PC-3 (cell line): ENCODE measurements at regions not wholly inside any gene's neighbourhood (a gene's known extent, or its start where the extent isn't known, plus 50 kb on each side); places are given as distances from the start of the nearest gene placed in this dataset.

Source experiments
- EZH2 ChIP-seq: fragments of 300-600 bp; sonication (generic); IDR thresholded peaks from one replicate; pipeline ENCODE4 v1.6.1; 2017; ENCODE audit warnings: antibody characterized with exemption, mild to moderate bottlenecking, low read length; ENCODE audit not compliant: unreplicated experiment
- EZH2phosphoT487 ChIP-seq: fragments of 300-600 bp; sonication (generic); IDR thresholded peaks from 2 replicates; pipeline ENCODE4 v1.6.1; 2018; ENCODE audit warnings: mild to moderate bottlenecking, antibody characterized with exemption, low read length, borderline replicate concordance
- TF ChIP-seq, protein P1 (sequence below): fragments of 300-600 bp; sonication (generic); conservative IDR thresholded peaks from 2 replicates; pipeline ENCODE4 v1.5.1; 2017; ENCODE audit warnings: antibody characterized with exemption, low read depth, mild to moderate bottlenecking, low read length

DNA sequence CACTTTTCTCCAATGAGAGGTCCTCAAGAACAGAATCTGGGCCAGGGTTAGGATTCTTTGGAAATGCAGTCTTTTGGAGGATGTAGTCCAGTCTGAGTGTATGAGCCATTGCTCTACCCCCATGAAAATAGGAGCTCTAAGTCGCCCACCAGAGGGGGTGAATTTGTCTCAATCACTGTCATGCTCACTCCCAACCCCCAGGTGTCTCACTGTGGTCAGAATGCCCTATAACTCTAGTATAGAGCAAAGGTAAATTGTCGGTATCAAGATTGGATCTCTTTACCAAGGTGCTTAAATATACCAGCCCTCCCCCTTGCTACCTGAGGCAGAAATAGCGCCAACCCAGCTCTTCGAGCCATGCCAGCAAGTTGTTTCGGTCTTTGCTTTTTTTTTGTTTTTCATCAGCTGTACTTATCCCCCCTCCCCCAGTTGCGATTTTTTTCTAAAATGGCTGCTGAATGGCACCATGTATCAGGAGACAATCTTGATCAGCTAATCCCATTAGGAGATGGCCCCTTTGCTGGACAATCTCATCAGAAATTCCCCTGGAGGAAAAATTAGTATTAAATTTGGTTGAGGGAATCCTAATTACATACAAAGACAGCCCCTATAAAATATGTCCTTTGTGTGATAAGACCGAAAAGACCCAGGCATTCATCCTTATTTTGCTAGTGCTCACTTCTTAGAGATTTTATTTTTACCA is 130.7 kb downstream of the EBLN2 start:
- TF ChIP-seq, protein P1, sequence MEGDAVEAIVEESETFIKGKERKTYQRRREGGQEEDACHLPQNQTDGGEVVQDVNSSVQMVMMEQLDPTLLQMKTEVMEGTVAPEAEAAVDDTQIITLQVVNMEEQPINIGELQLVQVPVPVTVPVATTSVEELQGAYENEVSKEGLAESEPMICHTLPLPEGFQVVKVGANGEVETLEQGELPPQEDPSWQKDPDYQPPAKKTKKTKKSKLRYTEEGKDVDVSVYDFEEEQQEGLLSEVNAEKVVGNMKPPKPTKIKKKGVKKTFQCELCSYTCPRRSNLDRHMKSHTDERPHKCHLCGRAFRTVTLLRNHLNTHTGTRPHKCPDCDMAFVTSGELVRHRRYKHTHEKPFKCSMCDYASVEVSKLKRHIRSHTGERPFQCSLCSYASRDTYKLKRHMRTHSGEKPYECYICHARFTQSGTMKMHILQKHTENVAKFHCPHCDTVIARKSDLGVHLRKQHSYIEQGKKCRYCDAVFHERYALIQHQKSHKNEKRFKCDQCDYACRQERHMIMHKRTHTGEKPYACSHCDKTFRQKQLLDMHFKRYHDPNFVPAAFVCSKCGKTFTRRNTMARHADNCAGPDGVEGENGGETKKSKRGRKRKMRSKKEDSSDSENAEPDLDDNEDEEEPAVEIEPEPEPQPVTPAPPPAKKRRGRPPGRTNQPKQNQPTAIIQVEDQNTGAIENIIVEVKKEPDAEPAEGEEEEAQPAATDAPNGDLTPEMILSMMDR, result peak; percentile 56
- TF ChIP-seq EZH2 (no peak), EZH2phosphoT487 (no peak)
